Calu3 (cell line): ENCODE measurements at regions not wholly inside any gene's neighbourhood (a gene's known extent, or its start where the extent isn't known, plus 50 kb on each side); places are given as distances from the start of the nearest gene placed in this dataset.

Experiments used
- BruUV-seq: library from RNA; stranded (reverse); fragments of 400-500 nt; replicated peaks from 2 replicates; lab custom pipeline; 2021; lab: Mats Ljungman, UMichigan
- CTCF ChIA-PET: fragments of 300-600 bp; sonication (Branson Sonifier 250); formaldehyde crosslinking; loops from one replicate; lab custom pipeline; 2022; ENCODE audit warnings: antibody characterized with exemption; lab: Charles Lee
- DNase-seq: peaks from one replicate; pipeline ENCODE4 v3.0.0; 2022
- H3K27ac Mint-ChIP-seq: one replicate; pipeline ENCODE4 v1.8.0; 2022; ENCODE audit warnings: mixed read lengths; ENCODE audit not compliant: unreplicated experiment
- H3K27me3 Mint-ChIP-seq: one replicate; pipeline ENCODE4 v1.8.0; 2022; ENCODE audit warnings: mixed read lengths; ENCODE audit not compliant: unreplicated experiment
- H3K36me3 Mint-ChIP-seq: one replicate; pipeline ENCODE4 v1.8.0; 2022; ENCODE audit warnings: mild to moderate bottlenecking, moderate library complexity, mixed read lengths; ENCODE audit not compliant: insufficient read depth, unreplicated experiment
- H3K4me1 Mint-ChIP-seq: one replicate; pipeline ENCODE4 v1.8.0; 2022; ENCODE audit warnings: mild to moderate bottlenecking, low read depth, mixed read lengths; ENCODE audit not compliant: unreplicated experiment
- H3K4me3 Mint-ChIP-seq: one replicate; pipeline ENCODE4 v1.8.0; 2022; ENCODE audit warnings: mild to moderate bottlenecking, low read depth, moderate library complexity, mixed read lengths; ENCODE audit not compliant: unreplicated experiment
- H3K9me3 Mint-ChIP-seq: one replicate; pipeline ENCODE4 v1.8.0; 2022; ENCODE audit warnings: low read depth, mixed read lengths; ENCODE audit not compliant: unreplicated experiment
- intact Hi-C: fragments of 100-400 bp; cut with micrococcal nuclease; formaldehyde crosslinking; loops from one replicate; pipeline ENCODE4 v1.10.0; 2022; ENCODE audit not compliant: unreplicated experiment
- TF ChIP-seq, protein P1 (sequence below): fragments of 200-600 bp; IDR thresholded peaks from one replicate; pipeline ENCODE4 v1.8.0; 2022; ENCODE audit warnings: antibody characterized with exemption; ENCODE audit not compliant: unreplicated experiment

DNA sequence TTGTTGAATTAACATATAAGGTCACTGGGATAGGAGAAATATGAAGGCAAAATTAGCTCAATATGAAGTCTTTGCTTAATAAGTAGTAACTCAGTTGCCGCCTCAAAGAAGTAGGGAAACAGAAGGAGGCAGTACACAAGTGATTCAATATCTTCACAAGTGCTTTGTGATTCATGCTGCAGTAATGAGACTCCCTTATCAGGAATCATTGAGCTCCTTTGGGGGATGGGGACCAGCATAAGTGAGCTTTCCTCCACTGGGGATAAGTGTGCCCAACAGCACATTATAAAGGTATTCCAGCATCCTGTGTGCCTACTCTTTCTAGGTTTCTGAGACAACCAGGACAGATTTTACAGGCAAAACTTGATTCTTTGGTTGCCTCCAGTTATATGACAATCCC is 323.4 kb upstream of the UBE2E3 start:
- no peak overlapping the region for H3K27ac Mint-ChIP-seq
- no peaks in the 10 kb centered on the region for H3K36me3 Mint-ChIP-seq
- TF ChIP-seq, protein P1, sequence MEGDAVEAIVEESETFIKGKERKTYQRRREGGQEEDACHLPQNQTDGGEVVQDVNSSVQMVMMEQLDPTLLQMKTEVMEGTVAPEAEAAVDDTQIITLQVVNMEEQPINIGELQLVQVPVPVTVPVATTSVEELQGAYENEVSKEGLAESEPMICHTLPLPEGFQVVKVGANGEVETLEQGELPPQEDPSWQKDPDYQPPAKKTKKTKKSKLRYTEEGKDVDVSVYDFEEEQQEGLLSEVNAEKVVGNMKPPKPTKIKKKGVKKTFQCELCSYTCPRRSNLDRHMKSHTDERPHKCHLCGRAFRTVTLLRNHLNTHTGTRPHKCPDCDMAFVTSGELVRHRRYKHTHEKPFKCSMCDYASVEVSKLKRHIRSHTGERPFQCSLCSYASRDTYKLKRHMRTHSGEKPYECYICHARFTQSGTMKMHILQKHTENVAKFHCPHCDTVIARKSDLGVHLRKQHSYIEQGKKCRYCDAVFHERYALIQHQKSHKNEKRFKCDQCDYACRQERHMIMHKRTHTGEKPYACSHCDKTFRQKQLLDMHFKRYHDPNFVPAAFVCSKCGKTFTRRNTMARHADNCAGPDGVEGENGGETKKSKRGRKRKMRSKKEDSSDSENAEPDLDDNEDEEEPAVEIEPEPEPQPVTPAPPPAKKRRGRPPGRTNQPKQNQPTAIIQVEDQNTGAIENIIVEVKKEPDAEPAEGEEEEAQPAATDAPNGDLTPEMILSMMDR, result no peak
- BruUV-seq, result no TSS peak
- H3K27me3 Mint-ChIP-seq, result no peaks in the 10 kb centered on the region
- CTCF ChIA-PET, result interaction anchor here (0.6 to 1.6 kb wide), 9 partner anchors 10 to 401 kb away, joined by 3 to 16 read pairs (median 4); partner anchors contain the start of gene UBE2E3
- peak; percentile 60 for DNase-seq
- H3K4me3 Mint-ChIP-seq, result no peak overlapping the region
- peaks cover 50% of the 10 kb centered on the region for H3K4me1 Mint-ChIP-seq
- H3K9me3 Mint-ChIP-seq, result no peaks in the 10 kb centered on the region
- intact Hi-C loops, result loop anchor here (5.0 kb wide), 2 partner anchors 135 to 325 kb away; partner anchors contain the start of gene UBE2E3

DNA sequence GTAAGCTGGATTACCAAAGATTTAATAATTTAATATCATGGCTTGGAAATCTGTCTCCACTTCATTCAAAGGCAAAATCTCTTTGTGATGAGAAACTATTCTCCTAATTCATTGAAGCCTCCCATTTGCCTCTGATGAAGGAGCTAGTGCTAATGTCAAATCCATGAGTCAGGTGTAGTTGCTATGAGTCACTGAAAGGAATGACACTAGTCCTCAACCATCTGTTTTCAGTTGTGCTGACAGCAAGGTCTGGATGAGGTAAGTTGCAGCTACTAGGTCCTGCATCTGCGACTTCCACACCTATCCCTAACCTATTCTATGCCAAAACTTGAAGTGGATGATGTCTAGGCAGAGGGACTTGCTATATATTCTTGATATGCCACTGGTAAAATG is 324.0 kb upstream of the UBE2E3 start:
- H3K9me3 Mint-ChIP-seq, result no peaks in the 10 kb centered on the region
- H3K4me1 Mint-ChIP-seq, result peaks cover 49% of the 10 kb centered on the region
- no peak overlapping the region for H3K4me3 Mint-ChIP-seq
- no peaks in the 10 kb centered on the region for H3K36me3 Mint-ChIP-seq
- peak overlapping the region; percentile 56 for H3K27ac Mint-ChIP-seq
- CTCF ChIA-PET, result interaction anchor here (0.9 to 1.6 kb wide), 7 partner anchors 9 to 324 kb away, joined by 3 to 16 read pairs (median 4); partner anchors contain the start of gene UBE2E3
- TF ChIP-seq, protein P1, result no peak
- H3K27me3 Mint-ChIP-seq, result no peaks in the 10 kb centered on the region
- BruUV-seq, result no TSS peak
- DNase-seq, result peak; percentile 42
- intact Hi-C loops, result loop anchor here (5.0 kb wide), 2 partner anchors 134 to 326 kb away; partner anchors contain the start of gene UBE2E3

DNA sequence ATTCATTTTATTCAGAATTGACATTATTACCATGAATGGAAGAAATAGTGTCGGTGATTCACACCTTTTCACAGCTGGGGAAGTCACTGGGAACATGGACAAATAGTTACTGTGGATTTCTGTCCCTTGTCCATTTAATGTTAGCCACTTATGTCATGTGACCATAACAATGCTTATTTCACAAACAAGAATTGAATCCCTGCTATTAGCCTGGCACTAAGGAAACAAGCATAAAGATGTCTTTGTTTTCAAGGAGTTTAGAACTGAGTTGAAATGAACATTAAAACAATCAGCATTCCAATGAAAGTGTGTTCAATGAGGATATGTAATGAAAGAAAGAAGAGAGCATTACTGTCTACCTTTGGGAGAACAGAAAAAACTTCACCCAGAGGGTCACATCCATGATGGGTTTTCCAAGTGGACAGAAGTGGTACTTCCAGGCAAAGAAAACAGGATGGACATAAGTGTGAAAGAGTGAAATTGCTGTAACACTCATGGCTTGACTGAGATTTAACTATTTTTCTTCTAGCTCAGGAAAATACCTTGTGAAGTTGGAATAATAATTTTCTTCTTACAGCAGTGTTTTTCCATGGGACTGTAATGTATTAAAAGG is 324.5 kb upstream of the UBE2E3 start:
- Mint-ChIP-seq H3K4me3 (no peak overlapping the region), H3K36me3 (no peaks in the 10 kb centered on the region), H3K4me1 (peaks cover 49% of the 10 kb centered on the region), H3K9me3 (no peaks in the 10 kb centered on the region), H3K27me3 (no peaks in the 10 kb centered on the region), H3K27ac (peak overlapping the region; percentile 56)
- BruUV-seq, result no TSS peak
- CTCF ChIA-PET, result interaction anchor here (0.9 to 1.6 kb wide), 7 partner anchors 9 to 324 kb away, joined by 3 to 16 read pairs (median 4); partner anchors contain the start of gene UBE2E3
- TF ChIP-seq, protein P1, result peak; percentile 29
- DNase-seq, result no peak
- intact Hi-C loops, result loop anchor here (5.0 kb wide), 2 partner anchors 134 to 326 kb away; partner anchors contain the start of gene UBE2E3

DNA sequence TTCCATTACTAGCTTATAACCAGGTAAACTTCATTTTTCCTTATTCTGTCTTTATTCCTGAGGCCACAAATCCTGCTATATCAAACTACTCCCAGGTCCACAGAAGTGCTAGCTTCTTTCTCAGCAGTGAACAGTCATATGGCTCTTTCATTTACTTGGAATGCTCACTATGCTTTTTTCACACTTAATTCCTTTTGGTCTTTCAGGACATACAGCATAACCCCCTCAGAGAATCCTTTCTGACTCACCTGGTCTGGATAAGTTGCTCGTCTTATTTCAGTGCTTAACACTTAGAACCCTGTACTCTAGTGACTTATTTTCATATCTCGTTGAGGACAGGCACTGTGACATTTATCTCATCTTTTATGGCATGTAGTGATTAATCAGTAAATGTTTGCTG is 325.0 kb upstream of the UBE2E3 start:
- CTCF ChIA-PET, result no interaction called here
- peak overlapping the region; percentile 56 for H3K27ac Mint-ChIP-seq
- H3K27me3 Mint-ChIP-seq, result no peaks in the 10 kb centered on the region
- peaks cover 49% of the 10 kb centered on the region for H3K4me1 Mint-ChIP-seq
- H3K9me3 Mint-ChIP-seq, result no peaks in the 10 kb centered on the region
- intact Hi-C loops, result loop anchor here (5.0 kb wide), 2 partner anchors 133 to 327 kb away; partner anchors contain the start of gene UBE2E3
- H3K36me3 Mint-ChIP-seq, result no peaks in the 10 kb centered on the region
- no peak overlapping the region for H3K4me3 Mint-ChIP-seq
- TF ChIP-seq, protein P1, result no peak
- BruUV-seq, result no TSS peak
- no peak for DNase-seq
